ENCODE measurements at regions not wholly inside any gene's neighbourhood (a gene's known extent, or its start where the extent isn't known, plus 50 kb on each side); places are given as distances from the start of the nearest gene placed in this dataset.
A peak's percentile ranks its signal among the peaks of the same experiment; 100 is the strongest.

DNA sequence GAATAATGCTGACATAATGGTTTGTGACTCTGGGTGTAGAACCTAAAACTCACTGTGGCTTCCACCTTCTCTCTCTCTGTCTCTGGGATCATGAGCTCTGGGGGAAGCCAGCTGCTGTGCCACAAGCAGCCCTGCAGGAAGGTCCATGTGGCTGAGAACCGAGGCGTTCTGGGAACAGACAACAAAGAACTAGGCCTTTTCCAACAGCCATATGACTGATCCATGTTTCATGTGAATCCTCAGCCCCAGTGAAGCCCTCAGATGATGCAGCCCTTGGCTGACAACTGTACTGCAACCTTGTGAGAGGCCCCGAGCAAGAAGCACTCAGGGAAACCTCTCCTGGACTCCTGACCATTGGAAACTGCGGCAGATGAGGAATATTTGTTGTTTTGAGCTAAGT is 56.6 kb downstream of the HLA-G start:
- no peak for DNase-seq (ENCODE audit: low read depth in 2 of 2)

DNA sequence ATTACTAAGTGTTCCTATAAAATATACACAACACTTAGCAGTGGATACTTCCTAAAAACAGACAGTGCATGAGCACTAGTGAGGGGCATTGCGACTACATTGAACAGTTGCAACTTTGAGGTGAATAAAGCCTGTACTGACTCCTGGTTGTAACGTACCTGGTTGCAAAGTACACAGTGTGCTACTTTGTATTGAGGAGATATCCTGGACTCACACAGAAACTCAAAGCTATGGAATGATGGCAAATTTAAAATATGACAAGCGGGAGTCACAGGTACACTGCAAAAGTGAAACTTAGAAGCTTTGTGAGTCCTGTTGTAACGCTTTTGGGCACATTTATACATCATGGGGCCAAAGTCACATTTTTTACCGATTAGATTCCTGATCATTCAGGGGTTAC is 55.6 kb upstream of the HLA-A start:
- DNase-seq (ENCODE audit: low read depth in 2 of 2): no peak

DNA sequence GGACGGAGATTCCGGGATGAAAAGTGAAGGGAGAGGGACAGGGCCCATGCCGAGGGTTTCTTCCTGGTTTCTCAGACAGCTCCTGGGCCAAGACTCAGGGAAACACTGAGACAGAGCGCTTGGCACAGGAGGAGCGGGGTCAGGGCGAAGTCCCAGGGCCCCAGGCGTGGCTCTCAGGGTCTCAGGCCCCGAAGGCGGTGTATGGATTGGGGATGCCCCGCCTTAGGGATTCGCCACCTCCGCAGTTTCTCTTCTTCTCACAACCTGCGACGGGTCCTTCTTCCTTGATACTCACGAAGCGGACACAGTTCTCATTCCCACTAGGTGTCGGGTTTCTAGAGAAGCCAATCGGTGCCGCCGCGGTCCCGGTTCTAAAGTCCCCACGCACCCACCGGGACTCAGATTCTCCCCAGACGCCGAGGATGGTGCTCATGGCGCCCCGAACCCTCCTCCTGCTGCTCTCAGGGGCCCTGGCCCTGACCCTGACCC is 55.0 kb upstream of the HLA-A start:
- DNase-seq (ENCODE audit: low read depth in 2 of 2): peak in 1 of 2 donors; percentile 1

DNA sequence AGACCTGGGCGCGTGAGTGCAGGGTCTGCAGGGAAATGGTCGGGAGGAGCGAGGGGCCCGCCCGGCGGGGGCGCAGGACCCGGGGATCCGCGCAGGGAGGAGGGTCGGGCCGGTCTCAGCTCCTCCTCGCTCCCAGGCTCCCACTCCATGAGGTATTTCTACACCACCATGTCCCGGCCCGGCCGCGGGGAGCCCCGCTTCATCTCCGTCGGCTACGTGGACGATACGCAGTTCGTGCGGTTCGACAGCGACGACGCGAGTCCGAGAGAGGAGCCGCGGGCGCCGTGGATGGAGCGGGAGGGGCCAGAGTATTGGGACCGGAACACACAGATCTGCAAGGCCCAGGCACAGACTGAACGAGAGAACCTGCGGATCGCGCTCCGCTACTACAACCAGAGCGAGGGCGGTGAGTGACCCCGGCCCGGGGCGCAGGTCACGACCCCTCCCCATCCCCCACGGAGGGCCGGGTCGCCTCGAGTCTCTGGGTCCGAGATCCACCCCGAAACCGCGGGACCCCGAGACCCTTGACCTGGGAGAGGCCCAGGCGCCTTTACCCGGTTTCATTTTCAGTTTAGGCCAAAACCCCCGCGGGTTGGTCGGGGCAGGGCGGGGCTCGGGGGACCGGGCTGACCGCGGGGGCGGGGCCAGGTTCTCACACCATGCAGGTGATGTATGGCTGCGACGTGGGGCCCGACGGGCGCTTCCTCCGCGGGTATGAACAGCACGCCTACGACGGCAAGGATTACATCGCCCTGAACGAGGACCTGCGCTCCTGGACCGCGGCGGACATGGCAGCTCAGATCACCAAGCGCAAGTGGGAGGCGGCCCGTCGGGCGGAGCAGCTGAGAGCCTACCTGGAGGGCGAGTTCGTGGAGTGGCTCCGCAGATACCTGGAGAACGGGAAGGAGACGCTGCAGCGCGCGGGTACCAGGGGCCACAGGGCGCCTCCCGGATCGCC is 54.2 kb upstream of the HLA-A start:
- peak; percentile 62 to 63 for DNase-seq (ENCODE audit: low read depth in 2 of 2)

Measured in stimulated activated CD8-positive, alpha-beta memory T cell treated with anti-CD3 and anti-CD28 coated beads, Interleukin-2, amount 100 ng/mL, for 48 hours (primary cell).